Breast epithelium (tissue), 4 donors: ENCODE measurements at regions not wholly inside any gene's neighbourhood (a gene's known extent, or its start where the extent isn't known, plus 50 kb on each side); places are given as distances from the start of the nearest gene placed in this dataset.

Experiments
- DNase-seq, 2 donors: peaks; one replicate each; pipeline ENCODE4 v3.0.0-alpha.2; 2019; ENCODE audit warnings: low spot score in 2 of 2
- H3K27ac ChIP-seq, 2 donors: fragments of 200-600 bp; sonication (generic) in 1 of 2; one replicate each; pipeline ENCODE4 v1.5.1; 2016 to 2019; ENCODE audit warnings: mild to moderate bottlenecking in 1 of 2
- H3K27me3 ChIP-seq, 2 donors: fragments of 200-600 bp; sonication (generic) in 1 of 2; one replicate each; pipeline versions ENCODE4 v1.5.1 to v1.6.0; 2017 to 2019; ENCODE audit warnings: control low read depth in 1 of 2, mild to moderate bottlenecking in 1 of 2
- H3K36me3 ChIP-seq: fragments of 200-600 bp; one replicate; pipeline ENCODE4 v1.5.1; 2019
- H3K4me1 ChIP-seq, 2 donors: fragments of 200-600 bp; sonication (generic); one replicate each; pipeline ENCODE4 v1.5.1; 2016 to 2019; ENCODE audit warnings: control low read depth in 1 of 2
- H3K4me3 ChIP-seq, 3 donors: fragments of 200-600 bp; sonication (generic); 1 replicate in 2 of 3; 2 replicates in 1 of 3; pipeline ENCODE4 v1.5.1; 2016 to 2019; ENCODE audit warnings: mild to moderate bottlenecking in 3 of 3, moderate library complexity in 2 of 3
- H3K9me3 ChIP-seq, 2 donors: fragments of 200-600 bp; sonication (generic) in 1 of 2; one replicate each; pipeline ENCODE4 v1.5.1; 2016 to 2019; ENCODE audit warnings: control low read depth in 1 of 2
- POLR2A ChIP-seq: fragments of 450-650 bp; IDR thresholded peaks from one replicate; pipeline ENCODE4 v1.6.1; 2016; ENCODE audit warnings: antibody characterized with exemption, mild to moderate bottlenecking, moderate library complexity
- POLR2AphosphoS5 ChIP-seq, 3 donors: sonication (generic); formaldehyde crosslinking; IDR thresholded peaks; one replicate each; pipeline ENCODE4 v1.6.1; 2017; ENCODE audit warnings: antibody characterized with exemption in 3 of 3
- intact Hi-C: fragments of 100-400 bp; cut with DNase I; formaldehyde crosslinking; loops from one replicate; pipeline ENCODE4 v1.15.1; 2023; ENCODE audit warnings: low total_unique reads
- TF ChIP-seq, protein P1 (sequence below), 3 donors: fragments of 450-650 bp; IDR thresholded peaks; one replicate each; pipeline ENCODE4 v1.5.1; 2016 to 2017; ENCODE audit warnings: antibody characterized with exemption in 3 of 3, mild to moderate bottlenecking in 3 of 3, moderate library complexity in 3 of 3

DNA sequence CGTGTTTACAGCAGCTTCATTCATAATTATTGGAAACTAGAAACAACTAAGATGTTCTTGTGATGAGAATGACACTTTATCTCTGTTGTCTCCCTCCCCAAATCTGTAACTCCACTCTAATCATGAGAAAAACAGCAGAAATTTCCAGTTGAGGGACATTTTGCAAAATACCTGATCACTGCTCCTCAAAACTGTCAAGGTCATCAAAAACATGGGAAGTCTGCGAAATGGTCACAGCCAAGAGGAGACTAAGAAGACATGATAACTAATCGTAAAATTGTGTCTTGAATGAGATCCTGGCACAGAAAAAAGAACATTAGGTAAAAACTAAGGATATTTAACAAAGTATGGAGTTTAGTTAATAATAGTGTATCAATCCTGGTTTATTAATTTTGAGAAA, 204.2 kb downstream of the CYLD start:
- Histone ChIP-seq H3K4me3 (no peak overlapping the region), H3K27me3 (peaks cover 0 to 10% of the 10 kb centered on the region in 2 donors), H3K9me3 (no peaks in the 10 kb centered on the region), H3K27ac (no peak overlapping the region), H3K4me1 (no peaks in the 10 kb centered on the region), H3K36me3 (no peaks in the 10 kb centered on the region)
- TF ChIP-seq POLR2AphosphoS5 (IDR thresholded peaks at IDR 0.05), result no peak
- TF ChIP-seq, protein P1, sequence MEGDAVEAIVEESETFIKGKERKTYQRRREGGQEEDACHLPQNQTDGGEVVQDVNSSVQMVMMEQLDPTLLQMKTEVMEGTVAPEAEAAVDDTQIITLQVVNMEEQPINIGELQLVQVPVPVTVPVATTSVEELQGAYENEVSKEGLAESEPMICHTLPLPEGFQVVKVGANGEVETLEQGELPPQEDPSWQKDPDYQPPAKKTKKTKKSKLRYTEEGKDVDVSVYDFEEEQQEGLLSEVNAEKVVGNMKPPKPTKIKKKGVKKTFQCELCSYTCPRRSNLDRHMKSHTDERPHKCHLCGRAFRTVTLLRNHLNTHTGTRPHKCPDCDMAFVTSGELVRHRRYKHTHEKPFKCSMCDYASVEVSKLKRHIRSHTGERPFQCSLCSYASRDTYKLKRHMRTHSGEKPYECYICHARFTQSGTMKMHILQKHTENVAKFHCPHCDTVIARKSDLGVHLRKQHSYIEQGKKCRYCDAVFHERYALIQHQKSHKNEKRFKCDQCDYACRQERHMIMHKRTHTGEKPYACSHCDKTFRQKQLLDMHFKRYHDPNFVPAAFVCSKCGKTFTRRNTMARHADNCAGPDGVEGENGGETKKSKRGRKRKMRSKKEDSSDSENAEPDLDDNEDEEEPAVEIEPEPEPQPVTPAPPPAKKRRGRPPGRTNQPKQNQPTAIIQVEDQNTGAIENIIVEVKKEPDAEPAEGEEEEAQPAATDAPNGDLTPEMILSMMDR (IDR thresholded peaks at IDR 0.05), result no peak
- no peak for TF ChIP-seq POLR2A
- no peak for DNase-seq
- intact Hi-C loops, result no loop called here

DNA sequence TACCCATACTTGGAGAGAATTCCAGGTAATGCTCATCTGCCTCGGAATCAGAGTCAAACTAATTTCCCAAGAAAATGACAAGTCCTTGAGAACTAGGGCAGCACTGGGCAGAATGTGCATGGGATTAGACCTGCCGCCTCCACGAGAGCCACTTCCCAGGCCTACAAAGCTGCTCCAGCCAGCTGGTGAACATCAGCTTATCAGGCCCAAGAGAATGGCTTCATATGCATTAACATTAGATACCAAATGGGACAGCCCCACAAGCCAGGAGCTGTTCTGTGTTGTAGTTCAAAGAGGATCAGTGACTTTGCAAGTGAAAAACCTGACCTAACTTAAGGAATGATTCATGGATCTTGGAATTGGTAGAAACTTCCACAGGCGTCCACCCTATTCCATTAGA, 203.3 kb downstream of the CYLD start:
- no peaks in the 10 kb centered on the region for H3K9me3 ChIP-seq
- DNase-seq, result no peak
- no peaks in the 10 kb centered on the region for H3K4me1 ChIP-seq
- no peak overlapping the region for H3K4me3 ChIP-seq
- H3K27me3 ChIP-seq, result peaks cover 0 to 5% of the 10 kb centered on the region in 2 donors
- H3K27ac ChIP-seq, result no peak overlapping the region
- TF ChIP-seq, protein P1 (IDR thresholded peaks at IDR 0.05), result no peak
- TF ChIP-seq POLR2A, result no peak
- no peak for TF ChIP-seq POLR2AphosphoS5 (IDR thresholded peaks at IDR 0.05)
- no peaks in the 10 kb centered on the region for H3K36me3 ChIP-seq
- intact Hi-C loops, result no loop called here

DNA sequence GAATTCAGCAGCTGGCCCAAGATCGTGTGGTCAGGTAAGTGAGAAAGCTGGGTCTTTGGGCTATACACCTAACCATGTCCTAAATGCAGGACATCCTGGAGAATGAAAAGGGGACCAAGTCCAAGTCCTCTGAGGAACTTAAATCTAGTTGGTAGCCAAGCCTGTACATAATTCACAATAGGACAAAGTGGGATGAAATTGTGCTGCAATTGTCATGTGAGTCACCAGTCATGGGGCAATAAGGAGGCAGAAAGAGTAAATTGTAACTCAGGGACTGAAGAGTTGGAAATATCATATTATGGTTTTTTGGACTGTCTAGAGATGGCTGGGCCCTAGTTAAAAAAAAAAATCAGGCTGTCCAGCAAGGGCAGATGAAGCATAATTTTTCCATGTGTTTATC, 202.6 kb downstream of the CYLD start:
- no peak for TF ChIP-seq POLR2AphosphoS5 (IDR thresholded peaks at IDR 0.05)
- TF ChIP-seq, protein P1 (IDR thresholded peaks at IDR 0.05), result no peak
- no peak for TF ChIP-seq POLR2A
- no peaks in the 10 kb centered on the region for H3K27me3 ChIP-seq
- DNase-seq, result no peak
- intact Hi-C loops, result no loop called here
- no peaks in the 10 kb centered on the region for H3K36me3 ChIP-seq
- no peak overlapping the region for H3K4me3 ChIP-seq
- no peak overlapping the region for H3K27ac ChIP-seq
- H3K4me1 ChIP-seq, result no peaks in the 10 kb centered on the region
- no peaks in the 10 kb centered on the region for H3K9me3 ChIP-seq

DNA sequence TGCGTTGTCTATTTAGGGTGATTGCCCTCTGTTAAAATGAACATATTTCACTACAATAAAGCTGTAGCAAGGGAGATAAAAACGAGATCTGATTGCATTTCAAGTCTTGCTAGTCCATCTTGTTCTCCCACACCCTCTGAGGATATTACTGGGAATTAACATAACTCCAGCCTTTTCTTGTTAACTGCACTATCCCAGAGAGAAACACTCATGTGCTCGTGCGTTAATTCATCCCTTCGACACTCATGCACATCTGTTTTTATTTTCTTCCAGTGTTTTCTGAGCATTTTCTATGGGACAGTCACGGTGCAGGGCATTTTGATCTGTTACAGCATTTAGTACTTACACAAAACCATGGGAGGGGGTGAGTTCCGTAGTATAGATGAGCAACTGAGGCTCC, 202.1 kb downstream of the CYLD start:
- Histone ChIP-seq H3K9me3 (no peaks in the 10 kb centered on the region), H3K36me3 (no peaks in the 10 kb centered on the region), H3K4me3 (no peak overlapping the region), H3K27me3 (peaks cover 0 to under 1% of the 10 kb centered on the region in 2 donors), H3K27ac (no peak overlapping the region), H3K4me1 (no peaks in the 10 kb centered on the region)
- no peak for DNase-seq
- intact Hi-C loops, result no loop called here
- TF ChIP-seq, protein P1 (IDR thresholded peaks at IDR 0.05), result no peak
- TF ChIP-seq POLR2AphosphoS5 (IDR thresholded peaks at IDR 0.05), result no peak
- no peak for TF ChIP-seq POLR2A

DNA sequence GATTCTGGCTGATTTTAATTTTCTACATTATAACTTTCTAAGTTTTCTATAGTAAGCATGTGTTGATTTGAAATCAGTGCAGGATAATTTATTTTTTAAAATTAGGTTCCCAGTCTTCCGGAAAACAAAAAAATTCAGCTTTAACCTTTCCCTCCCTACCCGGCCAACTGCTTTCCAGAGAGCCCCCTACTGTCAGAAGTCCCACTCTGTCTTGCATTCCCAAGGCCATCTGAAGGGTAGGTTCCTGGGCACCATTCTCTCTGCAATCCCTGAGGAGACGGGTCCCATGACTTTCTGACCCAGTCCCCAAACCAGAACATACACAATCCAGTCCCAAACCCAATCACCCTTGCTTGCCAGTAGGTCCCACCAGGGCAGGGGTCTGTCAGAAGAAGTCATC, 200.3 kb downstream of the CYLD start:
- intact Hi-C loops, result no loop called here
- Histone ChIP-seq H3K27me3 (peaks cover 0 to 9% of the 10 kb centered on the region in 2 donors), H3K4me1 (no peaks in the 10 kb centered on the region), H3K4me3 (no peak overlapping the region), H3K27ac (no peak overlapping the region), H3K9me3 (no peaks in the 10 kb centered on the region), H3K36me3 (no peaks in the 10 kb centered on the region)
- no peak for TF ChIP-seq POLR2A
- no peak for TF ChIP-seq POLR2AphosphoS5 (IDR thresholded peaks at IDR 0.05)
- TF ChIP-seq, protein P1 (IDR thresholded peaks at IDR 0.05), result no peak
- DNase-seq, result no peak
